ENCODE measurements at regions not wholly inside any gene's neighbourhood (a gene's known extent, or its start where the extent isn't known, plus 50 kb on each side); places are given as distances from the start of the nearest gene placed in this dataset.

DNA sequence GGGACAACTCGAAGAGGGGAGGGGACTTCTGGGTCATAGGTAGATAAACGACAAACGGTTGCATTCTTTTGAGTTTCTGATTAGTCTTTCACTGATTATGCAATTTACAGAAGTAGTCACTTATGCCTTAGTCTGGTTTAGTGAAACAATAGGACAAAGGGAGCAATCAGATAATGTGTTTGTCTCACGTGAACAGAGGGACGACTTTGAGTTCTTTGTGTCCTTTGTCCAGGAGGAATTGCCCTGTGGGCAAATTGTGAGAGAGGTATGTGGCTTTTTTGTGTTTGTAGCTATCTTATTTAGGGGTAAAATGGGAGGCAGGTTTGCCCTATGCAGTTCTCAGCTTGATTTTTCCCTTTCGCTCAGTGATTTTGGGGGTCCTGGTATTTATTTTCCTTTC lies 362.9 kb upstream of the PCDH20 start:
- TF ChIP-seq, protein P1, sequence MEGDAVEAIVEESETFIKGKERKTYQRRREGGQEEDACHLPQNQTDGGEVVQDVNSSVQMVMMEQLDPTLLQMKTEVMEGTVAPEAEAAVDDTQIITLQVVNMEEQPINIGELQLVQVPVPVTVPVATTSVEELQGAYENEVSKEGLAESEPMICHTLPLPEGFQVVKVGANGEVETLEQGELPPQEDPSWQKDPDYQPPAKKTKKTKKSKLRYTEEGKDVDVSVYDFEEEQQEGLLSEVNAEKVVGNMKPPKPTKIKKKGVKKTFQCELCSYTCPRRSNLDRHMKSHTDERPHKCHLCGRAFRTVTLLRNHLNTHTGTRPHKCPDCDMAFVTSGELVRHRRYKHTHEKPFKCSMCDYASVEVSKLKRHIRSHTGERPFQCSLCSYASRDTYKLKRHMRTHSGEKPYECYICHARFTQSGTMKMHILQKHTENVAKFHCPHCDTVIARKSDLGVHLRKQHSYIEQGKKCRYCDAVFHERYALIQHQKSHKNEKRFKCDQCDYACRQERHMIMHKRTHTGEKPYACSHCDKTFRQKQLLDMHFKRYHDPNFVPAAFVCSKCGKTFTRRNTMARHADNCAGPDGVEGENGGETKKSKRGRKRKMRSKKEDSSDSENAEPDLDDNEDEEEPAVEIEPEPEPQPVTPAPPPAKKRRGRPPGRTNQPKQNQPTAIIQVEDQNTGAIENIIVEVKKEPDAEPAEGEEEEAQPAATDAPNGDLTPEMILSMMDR (conservative IDR thresholded peaks at IDR 0.05): no peak
- no peak for TF ChIP-seq ZFX (IDR thresholded peaks at IDR 0.05)

All from C4-2B (cell line).